Right lobe of liver (tissue), 4 donors: ENCODE measurements at regions not wholly inside any gene's neighbourhood (a gene's known extent, or its start where the extent isn't known, plus 50 kb on each side); places are given as distances from the start of the nearest gene placed in this dataset.

Experiments
- CTCF ChIP-seq, 4 donors: fragments of 200-600 bp in 3 of 4; fragments of 450-650 bp in 1 of 4; IDR thresholded peaks; one replicate each; pipeline versions ENCODE4 v1.5.1 to v1.8.0; 2016 to 2022; ENCODE audit warnings: antibody characterized with exemption in 4 of 4, mild to moderate bottlenecking in 2 of 4
- POLR2A ChIP-seq: fragments of 450-650 bp; IDR thresholded peaks from one replicate; pipeline ENCODE4 v1.6.1; 2017; ENCODE audit warnings: antibody characterized with exemption, mild to moderate bottlenecking
- donor health status: DM: no; HTN: no; CAD: no.
- donor health status: DM: no; HTN: no; CAD: no.
- donor health status: DM: no; HTN: yes; CAD: no.

DNA sequence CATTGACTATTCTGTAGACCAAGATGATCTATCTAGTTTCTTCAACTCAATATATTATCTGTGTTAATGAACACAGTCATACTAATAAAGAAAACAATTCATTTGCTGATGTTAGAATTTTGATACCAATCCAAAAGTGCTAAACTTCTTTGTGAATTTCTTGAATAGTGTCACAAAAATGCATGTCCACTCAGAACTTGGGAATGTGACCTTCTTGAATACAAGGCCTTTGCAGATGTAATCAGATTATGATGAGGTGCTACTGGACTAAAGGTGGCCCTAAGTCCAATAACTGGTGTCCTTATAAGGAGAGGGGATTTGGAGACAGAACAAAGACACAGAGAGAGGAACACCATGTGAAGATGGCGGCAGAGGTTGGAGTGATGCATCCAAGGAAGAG lies 305.8 kb upstream of the ZP4 start:
- TF ChIP-seq POLR2A (no peak), CTCF (IDR thresholded peaks at IDR 0.05) (no peak)
